SK-N-SH treated with all-trans-retinoic acid at 6 μM for 48 hours (cell line): ENCODE measurements at regions not wholly inside any gene's neighbourhood (a gene's known extent, or its start where the extent isn't known, plus 50 kb on each side); places are given as distances from the start of the nearest gene placed in this dataset.

Experiments
- ATAC-seq: fragments of 200-7000 bp; cut with Tn5 transposase; 3 replicates; pipeline ENCODE4 v1.9.1; 2020; ENCODE audit warnings: mild to moderate bottlenecking, moderate library complexity
- ARNTL ChIP-seq: fragments of 450-650 bp; formaldehyde crosslinking; IDR thresholded peaks from 2 replicates; pipeline ENCODE4 v1.5.0; 2020; ENCODE audit warnings: low read depth, mild to moderate bottlenecking, moderate library complexity, borderline replicate concordance
- BACH2 ChIP-seq: fragments of 250-450 bp; sonication (Bioruptor Pico); IDR thresholded peaks from 2 replicates; pipeline ENCODE4 v1.9.0; 2021; ENCODE audit warnings: mild to moderate bottlenecking, borderline replicate concordance
- CREB5 ChIP-seq: fragments of 250-450 bp; sonication (Bioruptor Pico); IDR thresholded peaks from 2 replicates; pipeline ENCODE4 v1.5.1; 2020; ENCODE audit warnings: low read depth, mild to moderate bottlenecking, moderate library complexity
- CSDC2 ChIP-seq: fragments of 250-450 bp; sonication (Bioruptor Pico); IDR thresholded peaks from 2 replicates; pipeline ENCODE4 v1.5.0; 2020; ENCODE audit warnings: mild to moderate bottlenecking, moderate library complexity
- CSRNP3 ChIP-seq: fragments of 250-450 bp; sonication (Bioruptor Pico); IDR thresholded peaks from 2 replicates; pipeline ENCODE4 v1.5.1; 2021; ENCODE audit warnings: mild to moderate bottlenecking, moderate library complexity
- ESRRG ChIP-seq: fragments of 250-450 bp; sonication (Bioruptor Pico); IDR thresholded peaks from 2 replicates; pipeline ENCODE4 v1.6.1; 2021; ENCODE audit warnings: mild to moderate bottlenecking
- GLIS3 ChIP-seq: fragments of 250-450 bp; sonication (Bioruptor Pico); IDR thresholded peaks from 2 replicates; pipeline ENCODE4 v1.5.0; 2020; ENCODE audit warnings: mild to moderate bottlenecking, moderate library complexity
- ISL1 ChIP-seq: fragments of 250-450 bp; sonication (Bioruptor Pico); IDR thresholded peaks from 2 replicates; pipeline ENCODE4 v2.1.2; 2022; ENCODE audit warnings: mild to moderate bottlenecking, moderate library complexity
- OSR1 ChIP-seq: fragments of 250-450 bp; sonication (Bioruptor Pico); IDR thresholded peaks from 2 replicates; pipeline ENCODE4 v1.8.0; 2022; ENCODE audit warnings: moderate library complexity, mild to moderate bottlenecking, inconsistent platforms
- PATZ1 ChIP-seq: fragments of 250-450 bp; sonication (Bioruptor Pico); IDR thresholded peaks from 2 replicates; pipeline ENCODE4 v1.8.0; 2020; ENCODE audit warnings: mild to moderate bottlenecking, moderate library complexity, borderline replicate concordance
- POU6F1 ChIP-seq: fragments of 250-450 bp; sonication (Bioruptor Pico); IDR thresholded peaks from 2 replicates; pipeline ENCODE4 v1.8.0; 2021; ENCODE audit warnings: low read depth, mild to moderate bottlenecking, moderate library complexity, borderline replicate concordance
- PPARA ChIP-seq: fragments of 250-450 bp; sonication (Bioruptor Pico); IDR thresholded peaks from 2 replicates; pipeline ENCODE4 v1.5.0; 2020; ENCODE audit warnings: mild to moderate bottlenecking, borderline replicate concordance
- RARB ChIP-seq: fragments of 250-450 bp; sonication (Bioruptor Pico); IDR thresholded peaks from 2 replicates; pipeline ENCODE4 v1.8.0; 2021; ENCODE audit warnings: mild to moderate bottlenecking, moderate library complexity
- SNAI2 ChIP-seq: fragments of 250-450 bp; sonication (Bioruptor Pico); IDR thresholded peaks from 2 replicates; pipeline ENCODE4 v1.5.0; 2020; ENCODE audit warnings: mild to moderate bottlenecking, moderate library complexity
- TCF4 ChIP-seq: fragments of 250-450 bp; sonication (Bioruptor Pico); IDR thresholded peaks from 2 replicates; pipeline ENCODE4 v1.8.0; 2021; ENCODE audit warnings: mild to moderate bottlenecking, moderate library complexity, borderline replicate concordance
- TOX ChIP-seq: fragments of 250-450 bp; sonication (Bioruptor Pico); IDR thresholded peaks from 2 replicates; pipeline ENCODE4 v1.8.0; 2021; ENCODE audit warnings: mild to moderate bottlenecking, moderate library complexity, borderline replicate concordance
- TSHZ2 ChIP-seq: fragments of 250-450 bp; sonication (Bioruptor Pico); IDR thresholded peaks from 2 replicates; pipeline ENCODE4 v1.5.0; 2020; ENCODE audit warnings: mild to moderate bottlenecking, moderate library complexity
- ZC3H10 ChIP-seq: fragments of 250-450 bp; sonication (Bioruptor Pico); IDR thresholded peaks from 2 replicates; pipeline ENCODE4 v1.5.1; 2021; ENCODE audit warnings: mild to moderate bottlenecking, moderate library complexity
- ZFP3 ChIP-seq: fragments of 250-450 bp; sonication (Bioruptor Pico); IDR thresholded peaks from 2 replicates; pipeline ENCODE4 v1.5.0; 2020; ENCODE audit warnings: mild to moderate bottlenecking, moderate library complexity
- ZFP30 ChIP-seq: fragments of 450-650 bp; formaldehyde crosslinking; IDR thresholded peaks from 2 replicates; pipeline ENCODE4 v1.5.0; 2022; ENCODE audit warnings: mild to moderate bottlenecking, moderate library complexity
- ZNF565 ChIP-seq: fragments of 450-650 bp; formaldehyde crosslinking; conservative IDR thresholded peaks from 2 replicates; pipeline ENCODE4 v1.5.0; 2020; ENCODE audit warnings: low read depth, mild to moderate bottlenecking, moderate library complexity
- ZNF70 ChIP-seq: fragments of 450-650 bp; formaldehyde crosslinking; IDR thresholded peaks from 2 replicates; pipeline ENCODE4 v1.5.0; 2020; ENCODE audit warnings: mild to moderate bottlenecking, moderate library complexity

GRCh38 chr2:118686346-118686745 lies 161.1 kb downstream of the EN1 start:
- TF ChIP-seq ISL1 (no peak), PATZ1 (CRISPR knock-in tag) (no peak), GLIS3 (CRISPR knock-in tag) (no peak), OSR1 (CRISPR knock-in tag) (no peak), TOX (CRISPR knock-in tag) (no peak), BACH2 (CRISPR knock-in tag) (no peak), ZC3H10 (CRISPR knock-in tag) (no peak), ZFP3 (no peak), SNAI2 (CRISPR knock-in tag) (no peak), TCF4 (no peak), ZFP30 (CRISPR knock-in tag) (no peak), ZNF565 (CRISPR knock-in tag) (no peak), CSDC2 (no peak), ARNTL (CRISPR knock-in tag) (no peak), RARB (no peak), CREB5 (CRISPR knock-in tag) (no peak), CSRNP3 (CRISPR knock-in tag) (no peak), ESRRG (CRISPR knock-in tag) (no peak), PPARA (CRISPR knock-in tag) (no peak), POU6F1 (CRISPR knock-in tag) (no peak)
- no peak for ATAC-seq

- TF ChIP-seq ZC3H10 (CRISPR knock-in tag) (no peak), SNAI2 (CRISPR knock-in tag) (no peak), ESRRG (CRISPR knock-in tag) (no peak), GLIS3 (CRISPR knock-in tag) (no peak), ARNTL (CRISPR knock-in tag) (no peak), TOX (CRISPR knock-in tag) (no peak), ISL1 (no peak), CREB5 (CRISPR knock-in tag) (no peak), OSR1 (CRISPR knock-in tag) (no peak), CSDC2 (no peak), ZNF70 (CRISPR knock-in tag) (no peak), PATZ1 (CRISPR knock-in tag) (no peak), TSHZ2 (CRISPR knock-in tag) (no peak), PPARA (CRISPR knock-in tag) (no peak), POU6F1 (CRISPR knock-in tag) (no peak), RARB (no peak)
- no peak for ATAC-seq
Observed at GRCh38 chr2:118683460-118683859, 164.0 kb downstream of the EN1 start.
